Endodermal cell (in vitro differentiated cells): ENCODE measurements at regions not wholly inside any gene's neighbourhood (a gene's known extent, or its start where the extent isn't known, plus 50 kb on each side); places are given as distances from the start of the nearest gene placed in this dataset.

Source experiments
- DNase-seq: peaks from one replicate; pipeline ENCODE4 v3.0.0-alpha.2; 2017
- H3K27ac ChIP-seq: 2 replicates; pipeline ENCODE4 v1.5.1; 2013; ENCODE audit warnings: mild to moderate bottlenecking, low read depth, low read length, moderate library complexity
- H3K27me3 ChIP-seq: 2 replicates; pipeline ENCODE4 v1.6.1; 2013; ENCODE audit warnings: mild to moderate bottlenecking, low read length, moderate library complexity; ENCODE audit not compliant: insufficient read depth, control insufficient read depth, poor library complexity, severe bottlenecking
- H3K36me3 ChIP-seq: 2 replicates; pipeline ENCODE4 v1.7.0; 2013; ENCODE audit warnings: mild to moderate bottlenecking, low read length, moderate library complexity; ENCODE audit not compliant: control insufficient read depth, insufficient read depth
- H3K4me1 ChIP-seq: one replicate; pipeline ENCODE4 v1.7.0; 2013; ENCODE audit warnings: low read length; ENCODE audit not compliant: control insufficient read depth, insufficient read depth
- H3K4me3 ChIP-seq: 2 replicates; pipeline ENCODE4 v1.5.1; 2013; ENCODE audit warnings: mild to moderate bottlenecking, low read length, moderate library complexity
- H3K9ac ChIP-seq: 2 replicates; pipeline ENCODE4 v1.6.1; 2013; ENCODE audit warnings: mild to moderate bottlenecking, low read length, moderate library complexity; ENCODE audit not compliant: poor library complexity, severe bottlenecking; ENCODE audit errors: extremely low read depth
- H3K9me3 ChIP-seq: 2 replicates; pipeline ENCODE4 v1.6.1; 2013; ENCODE audit warnings: mild to moderate bottlenecking, low read length, moderate library complexity; ENCODE audit not compliant: control insufficient read depth
- H3K27ac Mint-ChIP-seq: 2 replicates; pipeline ENCODE4 v1.8.0; 2020; ENCODE audit warnings: mixed read lengths
- H3K27me3 Mint-ChIP-seq: 2 replicates; pipeline ENCODE4 v1.8.0; 2021; ENCODE audit warnings: mild to moderate bottlenecking, mixed read lengths; ENCODE audit not compliant: insufficient read depth
- H3K36me3 Mint-ChIP-seq: 2 replicates; pipeline ENCODE4 v1.8.0; 2020; ENCODE audit warnings: low read depth, mixed read lengths
- H3K4me1 Mint-ChIP-seq: 2 replicates; pipeline ENCODE4 v1.8.0; 2020; ENCODE audit warnings: mixed read lengths
- H3K4me3 Mint-ChIP-seq: 2 replicates; pipeline ENCODE4 v1.8.0; 2020; ENCODE audit warnings: mild to moderate bottlenecking, moderate library complexity, mixed read lengths
- H3K9me3 Mint-ChIP-seq: 2 replicates; pipeline ENCODE4 v1.8.0; 2020; ENCODE audit warnings: mild to moderate bottlenecking, mixed read lengths
- WGBS, 2 experiments: methylation state at CpG; one replicate each; pipeline versions ENCODE4 v1.1.5 to v1.1.7; 2013; ENCODE audit warnings: missing lambda C conversion rate in 2 of 2, mixed read lengths in 1 of 2; ENCODE audit not compliant: insufficient coverage in 1 of 2, insufficient read length in 1 of 2; 5-methylcytosine and 5-hydroxymethylcytosine counted together
- TF ChIP-seq, protein P1 (sequence below): fragments of 200-600 bp; sonication (generic); conservative IDR thresholded peaks from 2 replicates; pipeline ENCODE4 v1.5.0; 2021; ENCODE audit warnings: antibody characterized with exemption, mild to moderate bottlenecking

DNA sequence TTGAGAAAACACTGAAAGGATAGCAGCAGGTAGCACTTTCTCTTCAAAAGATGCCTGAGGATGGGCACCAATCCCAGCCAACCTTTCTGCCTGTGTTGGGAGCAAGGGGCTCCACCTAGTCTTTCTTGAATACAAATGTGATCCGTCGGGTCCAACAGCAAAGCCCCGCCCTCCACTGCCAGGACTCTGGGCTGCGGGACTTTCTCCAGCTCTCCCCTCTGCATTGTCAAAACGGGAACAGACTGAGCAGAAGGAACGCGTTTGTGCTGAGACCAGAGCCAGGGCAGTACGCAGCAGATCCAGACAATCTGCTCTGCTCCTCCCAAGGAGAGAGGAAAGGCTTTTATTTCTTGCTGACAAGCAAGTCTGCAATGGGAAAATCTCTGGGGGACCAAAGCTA, 139.7 kb downstream of the SEC61B start:
- Mint-ChIP-seq H3K27ac (no peak overlapping the region), H3K9me3 (no peaks in the 10 kb centered on the region), H3K36me3 (no peaks in the 10 kb centered on the region), H3K4me3 (no peak overlapping the region), H3K27me3 (peaks cover 12% of the 10 kb centered on the region), H3K4me1 (peaks cover 13% of the 10 kb centered on the region)
- Histone ChIP-seq H3K9ac (no peak overlapping the region), H3K36me3 (no peaks in the 10 kb centered on the region), H3K9me3 (no peaks in the 10 kb centered on the region), H3K27ac (no peak overlapping the region), H3K27me3 (no peaks in the 10 kb centered on the region), H3K4me1 (no peaks in the 10 kb centered on the region), H3K4me3 (no peak overlapping the region)
- WGBS, 2 experiments: 27 to 58% methylated on average over 6 to 8 of the region's 8 CpGs
- TF ChIP-seq, protein P1, sequence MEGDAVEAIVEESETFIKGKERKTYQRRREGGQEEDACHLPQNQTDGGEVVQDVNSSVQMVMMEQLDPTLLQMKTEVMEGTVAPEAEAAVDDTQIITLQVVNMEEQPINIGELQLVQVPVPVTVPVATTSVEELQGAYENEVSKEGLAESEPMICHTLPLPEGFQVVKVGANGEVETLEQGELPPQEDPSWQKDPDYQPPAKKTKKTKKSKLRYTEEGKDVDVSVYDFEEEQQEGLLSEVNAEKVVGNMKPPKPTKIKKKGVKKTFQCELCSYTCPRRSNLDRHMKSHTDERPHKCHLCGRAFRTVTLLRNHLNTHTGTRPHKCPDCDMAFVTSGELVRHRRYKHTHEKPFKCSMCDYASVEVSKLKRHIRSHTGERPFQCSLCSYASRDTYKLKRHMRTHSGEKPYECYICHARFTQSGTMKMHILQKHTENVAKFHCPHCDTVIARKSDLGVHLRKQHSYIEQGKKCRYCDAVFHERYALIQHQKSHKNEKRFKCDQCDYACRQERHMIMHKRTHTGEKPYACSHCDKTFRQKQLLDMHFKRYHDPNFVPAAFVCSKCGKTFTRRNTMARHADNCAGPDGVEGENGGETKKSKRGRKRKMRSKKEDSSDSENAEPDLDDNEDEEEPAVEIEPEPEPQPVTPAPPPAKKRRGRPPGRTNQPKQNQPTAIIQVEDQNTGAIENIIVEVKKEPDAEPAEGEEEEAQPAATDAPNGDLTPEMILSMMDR: no peak
- DNase-seq: peak; percentile 67

DNA sequence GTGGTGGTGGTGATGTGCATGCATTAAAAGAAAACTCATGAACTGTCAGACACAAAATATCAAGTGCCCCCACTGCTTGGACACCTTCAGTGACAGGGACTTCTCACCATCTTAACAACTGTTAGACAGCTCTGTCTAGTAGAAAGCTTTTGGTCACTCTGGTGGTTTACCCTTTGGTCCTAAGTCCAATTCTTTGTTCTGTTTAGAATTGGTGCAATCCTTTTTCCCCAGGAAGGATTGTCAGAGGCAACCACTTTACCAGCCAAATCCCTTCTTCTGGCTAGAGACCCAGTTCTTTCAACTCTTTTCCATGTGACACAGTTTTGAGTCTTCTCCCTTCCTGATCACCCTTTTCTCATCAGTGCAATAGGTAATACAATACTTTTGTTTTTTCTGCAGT, 140.2 kb downstream of the SEC61B start:
- Histone ChIP-seq H3K36me3 (no peaks in the 10 kb centered on the region), H3K4me3 (no peak overlapping the region), H3K27me3 (no peaks in the 10 kb centered on the region), H3K9ac (no peak overlapping the region), H3K4me1 (no peaks in the 10 kb centered on the region), H3K9me3 (no peaks in the 10 kb centered on the region), H3K27ac (no peak overlapping the region)
- DNase-seq: no peak
- H3K4me3 Mint-ChIP-seq: no peak overlapping the region
- TF ChIP-seq, protein P1: no peak
- H3K4me1 Mint-ChIP-seq: peaks cover 13% of the 10 kb centered on the region
- no peaks in the 10 kb centered on the region for H3K36me3 Mint-ChIP-seq
- peaks cover 12% of the 10 kb centered on the region for H3K27me3 Mint-ChIP-seq
- H3K9me3 Mint-ChIP-seq: no peaks in the 10 kb centered on the region
- H3K27ac Mint-ChIP-seq: no peak overlapping the region

DNA sequence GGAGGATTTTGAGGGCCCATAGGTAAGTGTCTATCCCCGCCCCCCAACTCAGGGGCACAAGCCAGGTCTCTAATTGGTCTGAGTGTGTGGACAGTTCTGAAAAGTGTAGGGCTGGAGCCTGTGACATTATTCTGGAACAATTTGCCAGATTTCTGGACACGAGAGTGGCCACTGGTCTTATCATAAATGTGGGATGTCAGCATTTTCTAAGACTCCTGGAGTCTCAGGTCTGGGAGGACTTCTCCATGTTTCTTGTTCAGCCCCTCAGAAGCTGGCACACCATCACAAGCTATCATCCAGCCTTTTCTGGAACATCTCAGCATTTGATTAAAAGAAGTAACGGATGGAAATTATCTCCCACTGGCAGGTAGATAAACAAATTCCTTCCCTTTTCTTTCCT, 141.4 kb downstream of the SEC61B start:
- TF ChIP-seq, protein P1: no peak
- H3K36me3 Mint-ChIP-seq: no peaks in the 10 kb centered on the region

More for the DNA sequence above, 141.4 kb downstream of the SEC61B start:
- H3K9ac ChIP-seq: no peak overlapping the region
- H3K4me1 Mint-ChIP-seq: peaks cover 11% of the 10 kb centered on the region
- H3K27ac Mint-ChIP-seq: no peak overlapping the region
- no peaks in the 10 kb centered on the region for H3K27me3 ChIP-seq
- no peak overlapping the region for H3K27ac ChIP-seq
- H3K4me3 ChIP-seq: no peak overlapping the region
- H3K4me3 Mint-ChIP-seq: no peak overlapping the region
- no peaks in the 10 kb centered on the region for H3K9me3 ChIP-seq
- H3K36me3 ChIP-seq: no peaks in the 10 kb centered on the region
- 89 to 96% methylated on average over 2 to 3 of the region's 3 CpGs for WGBS, 2 experiments
- H3K9me3 Mint-ChIP-seq: no peaks in the 10 kb centered on the region
- no peaks in the 10 kb centered on the region for H3K4me1 ChIP-seq
- H3K27me3 Mint-ChIP-seq: peaks cover 12% of the 10 kb centered on the region
- DNase-seq: no peak
